ENCODE measurements at regions not wholly inside any gene's neighbourhood (a gene's known extent, or its start where the extent isn't known, plus 50 kb on each side); places are given as distances from the start of the nearest gene placed in this dataset.

- no peak for DNase-seq (ENCODE audit: low spot score)
Measured at GRCh38 chr6:43869792-43870659, 100.0 kb downstream of the VEGFA start.

GRCh38 chr6:43869079-43869710, 99.2 kb downstream of the VEGFA start:
- no peak for DNase-seq (ENCODE audit: low spot score)

- DNase-seq (ENCODE audit: low spot score) = no peak
Measured at GRCh38 chr6:43868467-43868866, 98.5 kb downstream of the VEGFA start.

DNA sequence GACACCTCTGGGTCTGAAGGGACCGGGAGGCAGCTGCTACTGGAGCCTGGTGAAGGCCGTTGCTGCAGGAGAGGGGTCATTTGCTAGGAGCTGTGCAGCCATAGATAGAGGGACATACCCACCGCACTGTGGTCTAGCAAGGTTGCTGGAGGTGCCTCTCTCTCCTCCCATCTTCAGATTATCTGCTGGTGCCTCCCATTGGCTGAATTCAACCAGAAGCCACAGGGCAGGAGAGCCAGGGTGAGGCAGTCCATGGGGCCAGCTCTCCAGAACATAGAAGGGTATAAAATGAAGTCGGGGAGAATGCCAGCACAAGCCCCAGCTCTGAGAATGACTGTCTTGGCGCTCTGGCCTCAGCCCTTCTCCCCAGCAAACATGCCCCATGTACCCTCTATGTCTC, 98.0 kb downstream of the VEGFA start:
- DNase-seq (ENCODE audit: low spot score) = no peak

DNA sequence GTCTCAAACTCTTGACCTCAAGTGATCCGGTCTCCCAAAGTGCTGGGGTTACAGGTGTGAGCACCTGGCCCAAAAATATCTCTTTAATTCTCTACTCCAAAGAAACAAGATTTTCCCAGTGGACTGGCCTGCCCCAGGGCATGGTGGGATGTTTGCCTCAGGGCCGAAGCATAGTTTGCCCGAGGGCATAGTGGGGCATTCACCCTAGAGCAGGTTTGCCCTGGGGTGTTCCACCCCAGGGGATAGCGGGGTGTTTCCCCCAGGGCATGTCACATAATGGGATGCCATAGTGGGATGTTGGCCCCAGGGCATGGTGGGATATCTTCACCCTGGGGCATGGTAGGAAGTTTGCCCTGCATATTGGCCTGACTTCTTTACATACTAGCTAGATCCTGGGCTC, 97.2 kb downstream of the VEGFA start:
- DNase-seq (ENCODE audit: low spot score) = no peak

GRCh38 chr6:43865932-43866645, 96.1 kb downstream of the VEGFA start:
- DNase-seq (ENCODE audit: low spot score) = no peak

- no peak for DNase-seq (ENCODE audit: low spot score)
Measured at GRCh38 chr6:43865086-43865485, 95.1 kb downstream of the VEGFA start.

- DNase-seq (ENCODE audit: low spot score) = no peak
Measured at GRCh38 chr6:43862925-43863324, 92.9 kb downstream of the VEGFA start.

- DNase-seq (ENCODE audit: low spot score) = no peak
Measured at GRCh38 chr6:43861212-43861894, 91.3 kb downstream of the VEGFA start.

DNA sequence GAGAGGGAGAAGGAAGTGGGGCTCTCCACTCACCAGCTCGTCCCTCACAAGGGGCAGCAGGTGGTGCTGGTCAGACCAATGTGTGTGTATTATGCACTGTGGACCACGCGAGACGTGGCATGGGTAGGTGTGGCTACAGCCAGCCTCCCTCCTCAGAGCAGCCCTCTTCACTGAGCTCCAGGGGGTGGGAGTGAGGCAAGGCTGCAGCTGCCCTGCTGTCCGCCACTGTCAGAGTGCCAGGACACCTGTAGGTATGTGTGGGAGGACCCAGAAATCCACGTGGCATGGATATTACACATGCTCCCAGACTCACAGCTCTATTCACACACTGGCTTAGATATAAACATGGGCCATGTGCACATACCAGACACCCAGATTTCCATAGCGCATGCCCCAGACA, 90.3 kb downstream of the VEGFA start:
- no peak for DNase-seq (ENCODE audit: low spot score)

DNA sequence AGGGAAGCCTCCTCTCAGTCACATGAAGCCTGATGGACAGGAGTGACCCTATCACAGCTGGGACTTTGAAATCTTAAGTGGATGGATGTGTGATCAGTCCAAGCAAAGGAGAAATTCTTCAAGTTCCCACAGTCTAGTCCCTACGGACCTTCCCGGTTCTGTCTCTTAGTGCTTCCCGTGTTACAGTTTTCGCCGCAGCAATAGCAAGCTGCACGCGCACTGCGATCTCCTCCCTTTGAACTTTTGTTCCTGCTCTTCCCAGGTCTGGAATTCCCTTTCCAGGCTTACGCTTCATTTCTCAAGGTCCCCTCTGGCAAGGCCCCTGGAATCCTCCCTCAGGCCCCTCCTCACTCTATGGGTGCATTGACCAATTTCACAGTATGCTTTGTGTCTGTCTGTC, 89.2 kb downstream of the VEGFA start:
- DNase-seq (ENCODE audit: low spot score) = no peak

GRCh38 chr6:43858161-43859153, 88.4 kb downstream of the VEGFA start:
- DNase-seq (ENCODE audit: low spot score) = no peak

DNA sequence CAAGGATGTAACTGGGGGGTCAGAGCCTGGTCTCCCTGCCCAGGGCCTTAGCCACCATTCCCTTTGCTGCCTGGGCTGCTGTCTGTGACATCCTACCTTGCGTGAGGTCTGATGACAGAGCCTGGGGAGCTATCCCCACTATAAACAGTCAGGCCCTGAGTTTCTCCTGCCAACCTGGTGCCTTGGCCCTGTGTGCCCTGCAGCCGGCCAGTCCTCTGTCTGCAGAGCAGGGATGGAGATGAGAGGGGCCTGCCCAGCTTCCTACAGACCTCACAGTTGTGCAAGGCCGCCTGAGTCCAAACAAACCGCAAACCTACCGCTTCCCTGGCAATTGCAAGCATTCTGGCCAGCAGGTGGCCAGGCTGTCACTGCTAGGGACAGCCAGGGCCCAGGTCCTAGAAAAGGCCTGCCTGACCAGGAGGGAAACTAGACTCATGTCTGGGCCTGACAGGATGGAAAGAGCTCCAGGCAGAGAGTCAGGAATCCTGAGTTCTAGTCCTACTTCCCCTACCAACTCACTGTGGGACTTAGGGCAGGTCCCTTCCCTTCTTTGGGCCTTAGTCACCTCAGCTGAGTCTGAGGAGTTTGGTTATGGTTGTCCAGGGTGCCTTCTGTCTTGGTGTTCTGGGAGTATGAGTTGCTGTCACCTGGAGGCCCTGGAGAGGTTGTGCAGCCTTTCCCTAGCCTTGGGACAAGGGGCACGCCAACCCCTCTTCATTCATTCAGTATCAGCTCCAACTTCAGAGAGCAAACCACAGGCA, 86.2 kb downstream of the VEGFA start:
- peak; percentile 27 for DNase-seq (ENCODE audit: low spot score)

GRCh38 chr6:43855247-43855646, 85.2 kb downstream of the VEGFA start:
- no peak for DNase-seq (ENCODE audit: low spot score)

GRCh38 chr6:43853066-43853650, 83.1 kb downstream of the VEGFA start:
- no peak for DNase-seq (ENCODE audit: low spot score)

DNA sequence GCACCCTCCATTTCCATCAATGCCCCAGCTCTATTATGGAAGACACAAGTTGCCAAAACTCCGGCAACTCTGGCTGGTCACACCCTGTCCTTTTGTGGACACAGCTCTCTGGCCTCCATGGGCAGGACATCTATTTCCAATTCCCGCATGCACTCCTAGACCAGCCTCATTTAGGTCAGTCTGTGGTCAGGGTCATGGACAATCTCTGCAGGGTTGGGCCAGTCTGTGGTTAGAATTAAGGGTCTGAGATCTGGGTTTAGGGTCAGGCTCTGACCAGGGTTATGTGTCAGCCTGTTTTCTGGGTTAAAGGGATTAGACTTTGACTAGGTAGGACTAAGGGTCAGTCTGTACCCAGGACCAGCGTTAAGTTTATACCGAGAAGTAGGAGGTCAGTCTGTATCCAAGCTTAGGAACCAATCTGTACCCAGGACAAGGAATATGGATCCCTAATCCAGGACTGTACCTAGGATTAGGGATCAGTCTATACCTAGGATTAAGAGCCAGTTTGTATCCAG, 82.4 kb downstream of the VEGFA start:
- no peak for DNase-seq (ENCODE audit: low spot score)

GRCh38 chr6:43851204-43851865, 81.3 kb downstream of the VEGFA start:
- peak; percentile 69 for DNase-seq (ENCODE audit: low spot score)

DNA sequence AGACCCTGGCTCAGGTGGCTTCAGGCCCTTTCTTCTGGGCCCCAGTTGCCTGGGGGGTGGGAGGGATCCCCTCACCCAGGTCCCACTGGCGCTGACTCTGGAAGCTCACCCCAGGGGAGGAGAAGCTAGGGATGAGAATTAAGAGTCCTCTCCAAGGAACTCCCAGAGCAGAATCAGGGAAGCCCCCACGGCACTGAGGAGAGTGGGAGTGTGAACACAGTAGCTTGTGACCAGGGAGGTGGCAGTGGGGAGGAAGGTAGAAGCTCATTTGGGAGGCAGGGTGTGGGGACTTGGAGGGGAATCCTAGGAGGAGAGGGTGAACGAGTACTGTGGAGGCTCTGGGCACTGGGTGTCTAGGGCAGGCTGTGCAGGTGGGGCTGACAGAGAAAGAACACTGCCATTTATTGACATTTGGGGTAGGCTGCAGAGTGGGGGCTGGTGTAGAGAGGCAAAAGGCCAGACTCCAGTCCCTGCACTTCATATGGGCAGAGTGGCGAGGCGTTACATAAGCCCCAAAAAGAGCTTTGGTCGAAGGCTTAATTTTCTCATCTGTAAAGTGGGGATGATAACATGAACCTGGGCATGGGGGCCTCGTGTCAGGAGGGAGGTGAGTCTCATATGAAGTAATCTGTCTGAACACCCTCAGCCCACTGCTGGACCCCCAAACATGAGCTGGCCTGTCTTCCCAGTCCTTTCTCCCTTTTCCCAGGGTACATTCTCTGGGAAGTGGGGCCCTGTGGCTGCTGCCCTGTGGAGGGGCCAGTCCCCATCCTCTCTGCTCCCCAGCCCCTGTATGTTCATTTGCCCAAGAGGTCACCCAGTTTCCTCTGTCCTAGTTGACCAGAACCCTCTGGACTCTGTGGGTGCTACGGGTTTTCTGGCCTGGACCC, 80.5 kb downstream of the VEGFA start:
- DNase-seq (ENCODE audit: low spot score) = no peak
